ENCODE measurements at regions not wholly inside any gene's neighbourhood (a gene's known extent, or its start where the extent isn't known, plus 50 kb on each side); places are given as distances from the start of the nearest gene placed in this dataset.

GRCh38 chr19:31960474-31960873 lies 384.9 kb upstream of the ZNF507 start:
- no peak overlapping the region for H3K27ac ChIP-seq (ENCODE audit: low read depth in 1 of 2, low read length in 2 of 2)
- no peak overlapping the region for H3K4me3 ChIP-seq (ENCODE audit: low read depth in 1 of 3, low read length in 3 of 3)
- no peaks in the 10 kb centered on the region for H3K36me3 ChIP-seq (ENCODE audit: control insufficient read depth in 4 of 4, insufficient read depth in 3 of 4, low read depth in 1 of 4, low read length in 3 of 4)
- no peaks in the 10 kb centered on the region for H3K4me1 ChIP-seq (ENCODE audit: control insufficient read depth in 4 of 4, insufficient read depth in 4 of 4, low read length in 3 of 4)
- WGBS = 37% methylated on average over 6 of the region's 6 CpGs
- H3K27me3 ChIP-seq (ENCODE audit: control insufficient read depth in 4 of 4, insufficient read depth in 4 of 4, low read length in 3 of 4) = peaks cover 0 to 2% (median under 1%) of the 10 kb centered on the region in 4 donors
- TF ChIP-seq GABPA (IDR thresholded peaks at IDR 0.05 in 1 of 2, conservative IDR thresholded peaks at IDR 0.05 in 1 of 2) = no peak
- TF ChIP-seq REST (IDR thresholded peaks at IDR 0.05) = no peak
- TF ChIP-seq YY1 (IDR thresholded peaks at IDR 0.05) = no peak
- no peak for TF ChIP-seq JUND (IDR thresholded peaks at IDR 0.05)
- TF ChIP-seq, protein P1, sequence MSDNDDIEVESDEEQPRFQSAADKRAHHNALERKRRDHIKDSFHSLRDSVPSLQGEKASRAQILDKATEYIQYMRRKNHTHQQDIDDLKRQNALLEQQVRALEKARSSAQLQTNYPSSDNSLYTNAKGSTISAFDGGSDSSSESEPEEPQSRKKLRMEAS (IDR thresholded peaks at IDR 0.05) = no peak
- no peak for TF ChIP-seq TAF1 (conservative IDR thresholded peaks at IDR 0.05)
- no peak for TF ChIP-seq FOXA2 (IDR thresholded peaks at IDR 0.05)
- TF ChIP-seq NR2F2 (IDR thresholded peaks at IDR 0.05) = no peak
- TF ChIP-seq HNF4G (IDR thresholded peaks at IDR 0.05) = no peak
- TF ChIP-seq, protein P2, sequence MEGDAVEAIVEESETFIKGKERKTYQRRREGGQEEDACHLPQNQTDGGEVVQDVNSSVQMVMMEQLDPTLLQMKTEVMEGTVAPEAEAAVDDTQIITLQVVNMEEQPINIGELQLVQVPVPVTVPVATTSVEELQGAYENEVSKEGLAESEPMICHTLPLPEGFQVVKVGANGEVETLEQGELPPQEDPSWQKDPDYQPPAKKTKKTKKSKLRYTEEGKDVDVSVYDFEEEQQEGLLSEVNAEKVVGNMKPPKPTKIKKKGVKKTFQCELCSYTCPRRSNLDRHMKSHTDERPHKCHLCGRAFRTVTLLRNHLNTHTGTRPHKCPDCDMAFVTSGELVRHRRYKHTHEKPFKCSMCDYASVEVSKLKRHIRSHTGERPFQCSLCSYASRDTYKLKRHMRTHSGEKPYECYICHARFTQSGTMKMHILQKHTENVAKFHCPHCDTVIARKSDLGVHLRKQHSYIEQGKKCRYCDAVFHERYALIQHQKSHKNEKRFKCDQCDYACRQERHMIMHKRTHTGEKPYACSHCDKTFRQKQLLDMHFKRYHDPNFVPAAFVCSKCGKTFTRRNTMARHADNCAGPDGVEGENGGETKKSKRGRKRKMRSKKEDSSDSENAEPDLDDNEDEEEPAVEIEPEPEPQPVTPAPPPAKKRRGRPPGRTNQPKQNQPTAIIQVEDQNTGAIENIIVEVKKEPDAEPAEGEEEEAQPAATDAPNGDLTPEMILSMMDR (IDR thresholded peaks at IDR 0.05; ENCODE audit: low read depth, low read length, missing input control) = no peak
- TF ChIP-seq SP1 (IDR thresholded peaks at IDR 0.05) = no peak
- H3K9me3 ChIP-seq (ENCODE audit: control insufficient read depth in 4 of 4, low read length in 3 of 4) = no peaks in the 10 kb centered on the region
- no peak for DNase-seq (ENCODE audit: low spot score)
- H3K9ac ChIP-seq (ENCODE audit: low read depth in 1 of 2, low read length in 2 of 2) = no peak overlapping the region

DNA sequence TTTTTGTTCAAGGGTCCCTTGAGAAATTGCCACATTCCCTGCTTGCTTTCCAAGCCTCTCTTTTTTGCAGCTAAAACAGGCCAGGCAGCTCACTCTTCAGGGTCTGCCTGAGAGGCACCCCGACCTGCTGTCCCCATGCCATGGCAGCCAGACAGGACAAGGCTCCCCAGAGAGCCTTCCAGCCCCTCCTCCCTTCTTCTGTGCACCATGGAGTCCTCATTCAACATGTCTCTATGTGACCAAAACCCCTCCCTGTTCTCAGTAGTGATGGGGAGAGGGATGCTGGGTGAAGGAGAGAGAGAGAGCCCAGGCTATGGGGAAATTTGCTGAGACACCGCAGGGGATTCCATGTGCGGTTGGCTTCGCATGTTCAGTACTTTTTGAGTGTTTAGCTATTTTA lies 384.2 kb upstream of the ZNF507 start:
- WGBS = 77% methylated on average over 4 of the region's 4 CpGs

More for the DNA sequence above, 384.2 kb upstream of the ZNF507 start:
- DNase-seq (ENCODE audit: low spot score) = no peak
- TF ChIP-seq JUND (IDR thresholded peaks at IDR 0.05) (no peak), SP1 (IDR thresholded peaks at IDR 0.05) (no peak), EGR1 (IDR thresholded peaks at IDR 0.05; ENCODE audit: low read depth in 2 of 2) (no peak), NR2F2 (IDR thresholded peaks at IDR 0.05) (no peak)
- TF ChIP-seq, protein P2 (IDR thresholded peaks at IDR 0.05; ENCODE audit: low read depth, low read length, missing input control) = no peak
- Histone ChIP-seq H3K27ac (ENCODE audit: low read depth in 1 of 2, low read length in 2 of 2) (no peak overlapping the region), H3K4me3 (ENCODE audit: low read depth in 1 of 3, low read length in 3 of 3) (no peak overlapping the region), H3K27me3 (ENCODE audit: control insufficient read depth in 4 of 4, insufficient read depth in 4 of 4, low read length in 3 of 4) (peaks cover 0 to 2% (median under 1%) of the 10 kb centered on the region in 4 donors), H3K4me1 (ENCODE audit: control insufficient read depth in 4 of 4, insufficient read depth in 4 of 4, low read length in 3 of 4) (no peaks in the 10 kb centered on the region), H3K9ac (ENCODE audit: low read depth in 1 of 2, low read length in 2 of 2) (no peak overlapping the region), H3K36me3 (ENCODE audit: control insufficient read depth in 4 of 4, insufficient read depth in 3 of 4, low read depth in 1 of 4, low read length in 3 of 4) (no peaks in the 10 kb centered on the region), H3K9me3 (ENCODE audit: control insufficient read depth in 4 of 4, low read length in 3 of 4) (no peaks in the 10 kb centered on the region)
